ENCODE measurements at regions not wholly inside any gene's neighbourhood (a gene's known extent, or its start where the extent isn't known, plus 50 kb on each side); places are given as distances from the start of the nearest gene placed in this dataset.
"Not testable (repeated sequence)": the region's sequence is repeated elsewhere in the genome, so short reads cannot be mapped to it uniquely, and the experiment has no call there.

DNA sequence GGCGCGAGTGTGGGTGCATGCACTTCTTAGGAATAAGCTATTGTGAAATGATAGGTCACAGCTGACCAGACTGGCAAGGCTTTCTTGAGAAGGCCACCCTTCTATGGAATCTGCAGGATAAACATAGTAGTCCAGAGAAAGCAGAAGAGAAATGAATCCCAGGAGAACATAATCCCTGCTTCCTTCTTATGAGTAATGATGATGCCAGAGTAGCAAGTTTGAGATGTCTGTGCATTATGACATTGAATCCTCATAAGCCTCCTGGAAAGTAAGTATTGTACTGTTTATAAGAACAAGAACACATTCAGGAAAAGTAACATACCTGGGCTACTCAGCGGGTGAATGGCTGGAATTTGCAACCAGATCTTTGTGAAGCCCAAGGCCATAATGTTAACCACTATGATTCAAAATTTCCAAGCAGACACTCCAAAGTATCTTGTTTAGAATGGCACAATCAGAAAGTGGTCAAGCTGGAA is 272.1 kb upstream of the HS3ST1 start:
- DNase-seq (ENCODE audit: low spot score), result no peak

- DNase-seq (ENCODE audit: low spot score), result no peak
These were observed 270.3 kb upstream of the HS3ST1 start for GRCh38 chr4:11698846-11699590.

DNA sequence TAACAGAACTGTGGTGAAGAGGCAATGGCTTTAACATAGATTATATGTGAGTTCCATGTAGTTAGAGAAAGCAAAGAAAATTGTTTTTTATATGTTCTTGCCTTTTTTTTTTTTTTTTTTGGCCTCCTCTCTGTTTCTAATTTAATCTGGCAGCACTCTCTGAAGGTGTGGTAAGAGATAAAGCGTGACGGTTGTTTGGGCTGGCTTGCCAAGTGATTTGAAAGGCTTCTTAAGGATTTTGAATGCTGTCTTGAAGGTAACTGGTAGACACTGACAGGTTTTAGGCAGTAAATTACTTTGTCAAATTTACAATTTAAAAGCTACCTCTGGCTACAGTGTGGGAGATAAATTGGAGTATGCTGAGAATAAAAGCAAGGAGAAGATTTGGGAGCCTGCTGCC is 269.3 kb upstream of the HS3ST1 start:
- no peak for DNase-seq (ENCODE audit: low spot score)

DNA sequence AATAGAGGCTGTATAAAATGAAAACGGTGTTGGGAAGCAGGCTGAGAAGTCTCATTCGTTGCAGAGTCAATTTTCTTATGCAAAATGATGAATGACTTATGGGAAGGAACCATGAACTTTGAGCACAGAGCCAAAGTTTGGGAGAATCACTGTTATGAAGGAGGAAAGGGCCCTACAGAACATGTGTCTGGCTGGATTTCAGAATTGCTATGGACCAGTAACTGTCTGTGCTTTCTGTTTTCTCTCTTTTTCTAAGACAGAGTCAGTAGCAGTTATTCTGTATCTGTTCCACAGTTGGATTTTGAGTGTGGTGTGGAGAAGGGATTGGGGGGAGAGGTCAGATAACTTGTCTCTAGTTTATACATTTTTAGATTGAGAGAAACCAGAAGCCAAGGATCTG is 265.0 kb upstream of the HS3ST1 start:
- DNase-seq (ENCODE audit: low spot score), result no peak

DNA sequence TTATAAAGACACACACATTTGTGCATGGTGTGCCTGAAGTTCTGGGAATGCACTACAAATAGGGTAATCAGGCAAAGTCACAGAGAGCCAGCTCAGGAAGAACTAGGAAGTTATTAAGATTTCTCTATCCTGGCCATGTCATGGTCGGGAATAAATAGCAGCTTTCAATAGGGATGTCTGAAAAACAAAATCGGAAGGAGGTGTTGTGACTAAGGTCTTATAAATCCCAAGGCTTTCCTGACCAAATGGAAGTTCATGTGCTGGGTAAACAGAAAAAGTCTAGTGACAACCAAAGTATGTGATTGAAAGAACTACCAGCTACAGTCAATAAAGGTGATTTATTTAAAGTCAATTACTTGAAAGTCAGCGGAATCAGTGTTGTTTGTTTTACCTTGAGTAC is 262.5 kb upstream of the HS3ST1 start:
- DNase-seq (ENCODE audit: low spot score), result no peak

DNA sequence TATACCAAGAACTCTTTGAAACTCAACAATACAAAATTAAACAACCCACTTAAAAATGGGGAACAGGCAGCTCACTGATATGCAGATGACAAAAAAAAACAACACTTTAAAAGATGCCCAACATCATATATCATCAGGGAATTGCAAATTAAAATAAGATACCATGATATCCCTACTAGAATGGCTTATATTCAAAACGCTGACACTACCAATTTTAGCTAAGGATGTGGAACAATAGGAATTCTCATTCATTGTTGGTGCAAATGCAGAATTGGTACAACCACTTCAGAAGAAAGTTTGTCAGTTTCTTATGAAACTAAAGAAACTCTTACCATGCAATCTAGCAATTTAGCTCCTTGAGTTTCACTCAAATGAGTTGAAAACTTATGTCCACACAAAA is 259.0 kb upstream of the HS3ST1 start:
- no peak for DNase-seq (ENCODE audit: low spot score)

GRCh38 chr4:11685481-11685880 is 256.8 kb upstream of the HS3ST1 start:
- no peak for DNase-seq (ENCODE audit: low spot score)

- DNase-seq (ENCODE audit: low spot score), result no peak
These were observed 246.5 kb upstream of the HS3ST1 start for GRCh38 chr4:11675051-11675800.

DNA sequence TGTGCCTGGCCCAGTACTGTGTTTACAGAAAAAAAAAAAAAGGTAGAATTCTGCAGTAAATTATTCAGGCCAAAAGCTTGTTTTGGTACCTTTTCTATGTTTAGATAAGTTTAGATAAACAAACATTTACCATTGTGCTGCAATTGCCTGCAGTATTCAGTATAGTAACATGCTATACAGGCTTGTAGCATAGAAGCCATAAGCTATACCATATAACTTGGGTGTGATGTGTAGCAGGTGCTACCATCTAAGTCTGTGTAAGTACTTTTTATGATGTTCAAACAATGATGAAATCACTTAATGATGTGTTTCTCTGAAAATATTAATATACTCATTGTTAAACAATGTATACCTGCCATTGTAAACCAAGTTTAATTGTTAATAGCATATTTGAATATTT is 241.6 kb upstream of the HS3ST1 start:
- DNase-seq (ENCODE audit: low spot score), result no peak

GRCh38 chr4:11669156-11669555 is 240.5 kb upstream of the HS3ST1 start:
- no peak for DNase-seq (ENCODE audit: low spot score)

- DNase-seq (ENCODE audit: low spot score), result no peak
These were observed 234.4 kb upstream of the HS3ST1 start for GRCh38 chr4:11663114-11663513.

DNA sequence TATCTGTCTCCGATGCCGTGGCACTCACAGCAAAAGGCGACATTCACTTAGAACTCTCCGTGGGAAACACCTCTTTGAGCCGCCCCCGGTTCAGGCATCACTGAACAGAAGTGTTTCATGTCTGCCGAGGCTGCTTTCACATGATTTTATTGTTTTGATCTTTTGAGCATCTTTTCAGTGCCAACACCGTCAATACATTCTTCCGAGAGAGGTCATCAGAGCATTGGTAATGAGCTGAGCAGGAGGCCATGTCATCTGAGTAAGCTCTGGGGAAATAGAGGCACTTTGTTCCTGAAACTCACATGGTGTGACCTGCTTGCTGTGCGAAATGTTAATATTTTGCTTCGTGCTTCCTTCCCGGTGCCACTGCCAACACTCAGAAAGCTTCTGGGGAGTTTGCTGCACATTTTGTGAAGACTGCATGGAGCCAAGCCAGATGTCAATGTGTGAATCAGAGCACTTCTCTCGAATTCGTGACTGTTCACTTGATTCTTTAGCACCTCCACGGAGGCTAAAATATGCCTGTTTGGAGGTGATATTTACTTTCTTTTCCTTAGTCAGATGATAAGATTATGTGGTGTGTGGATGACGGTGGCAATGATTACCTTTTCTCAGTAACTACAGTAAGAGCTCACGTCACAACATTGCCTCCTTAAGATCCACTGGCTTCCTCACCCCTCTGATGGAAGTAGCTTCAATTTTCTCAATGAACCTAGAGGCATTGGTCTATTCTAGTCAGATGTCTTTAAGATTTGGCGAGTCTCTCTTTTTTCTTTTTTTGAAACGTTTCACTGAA is 222.3 kb upstream of the HS3ST1 start:
- no peak for DNase-seq (ENCODE audit: low spot score)

DNA sequence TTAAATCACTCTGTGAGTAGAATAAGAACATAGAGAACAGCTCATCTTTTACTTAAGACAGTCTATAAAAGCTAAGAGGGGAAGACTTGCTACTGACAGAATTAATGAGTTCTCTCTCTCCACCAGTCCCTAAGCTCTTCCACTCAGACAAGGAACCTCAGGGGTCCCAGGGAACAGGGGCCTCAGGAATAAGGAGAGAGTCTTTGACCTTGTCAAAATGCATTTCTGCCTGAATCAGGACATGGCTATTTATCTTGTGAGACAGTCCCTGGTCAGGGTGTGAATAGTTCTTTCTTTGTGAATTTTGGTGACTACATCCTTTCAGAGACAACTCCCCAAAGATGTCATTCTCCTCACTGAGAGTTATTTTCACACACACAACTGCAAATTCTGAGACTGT is 218.7 kb upstream of the HS3ST1 start:
- DNase-seq (ENCODE audit: low spot score), result no peak

DNA sequence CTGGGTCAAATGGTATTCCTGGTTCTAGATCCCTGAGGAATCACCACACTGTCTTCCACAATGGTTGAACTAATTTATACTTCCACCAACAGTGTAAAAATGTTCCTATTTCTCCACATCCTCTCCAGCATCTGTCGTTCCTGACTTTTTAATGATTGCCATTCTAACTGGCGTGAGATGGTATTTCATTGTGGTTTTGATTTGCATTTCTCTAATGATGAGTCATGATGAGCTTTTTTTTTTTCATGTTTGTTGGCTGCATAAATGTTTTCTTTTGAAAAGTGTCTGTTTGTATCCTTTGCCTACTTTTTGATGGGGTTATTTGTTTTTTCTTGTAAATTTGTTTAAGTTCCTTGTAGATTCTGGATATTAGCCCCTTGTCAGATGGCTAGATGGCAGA is 214.4 kb upstream of the HS3ST1 start:
- not testable (repeated sequence) for DNase-seq (ENCODE audit: low spot score)

DNA sequence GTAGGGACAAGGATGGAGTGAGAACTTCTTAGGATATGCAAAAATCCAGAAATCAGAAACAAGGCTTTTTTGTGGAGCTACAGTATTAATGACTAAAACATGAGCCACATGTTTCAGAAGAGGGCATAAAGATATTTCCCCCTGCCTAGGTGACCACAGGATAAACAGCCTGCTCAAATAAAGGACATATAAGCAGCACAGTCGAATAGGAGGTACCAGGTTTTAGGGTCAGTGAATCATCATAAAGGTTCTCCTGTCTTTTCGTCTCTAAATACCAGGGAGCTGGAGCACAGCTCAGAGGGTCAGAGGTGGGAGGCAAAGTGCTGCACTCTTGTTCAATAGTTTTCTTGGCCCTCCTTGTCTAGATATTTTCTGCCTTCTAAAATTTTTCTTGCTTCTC is 211.9 kb upstream of the HS3ST1 start:
- no peak for DNase-seq (ENCODE audit: low spot score)

GRCh38 chr4:11636551-11636950 is 207.9 kb upstream of the HS3ST1 start:
- DNase-seq (ENCODE audit: low spot score), result no peak

DNA sequence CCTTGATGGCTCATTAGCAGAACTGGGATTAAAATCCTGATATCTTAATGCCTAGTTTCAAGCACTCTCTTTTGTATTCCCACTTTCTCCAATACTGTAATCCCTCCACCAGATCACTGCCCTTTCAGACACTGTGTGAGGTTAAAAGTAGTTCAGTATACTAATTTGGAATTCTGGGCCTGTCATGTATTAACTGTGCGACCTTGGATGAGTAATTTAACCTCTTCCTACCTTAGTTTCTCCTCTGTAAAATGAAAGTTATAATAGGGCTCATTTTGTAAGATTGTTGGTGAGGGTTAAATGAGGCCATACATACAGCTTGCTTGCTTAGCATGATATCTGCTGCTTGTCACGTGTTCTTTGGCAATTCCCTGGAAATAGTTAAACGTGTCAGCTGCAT is 207.3 kb upstream of the HS3ST1 start:
- DNase-seq (ENCODE audit: low spot score), result no peak

- no peak for DNase-seq (ENCODE audit: low spot score)
These were observed 206.6 kb upstream of the HS3ST1 start for GRCh38 chr4:11635342-11635741.

DNA sequence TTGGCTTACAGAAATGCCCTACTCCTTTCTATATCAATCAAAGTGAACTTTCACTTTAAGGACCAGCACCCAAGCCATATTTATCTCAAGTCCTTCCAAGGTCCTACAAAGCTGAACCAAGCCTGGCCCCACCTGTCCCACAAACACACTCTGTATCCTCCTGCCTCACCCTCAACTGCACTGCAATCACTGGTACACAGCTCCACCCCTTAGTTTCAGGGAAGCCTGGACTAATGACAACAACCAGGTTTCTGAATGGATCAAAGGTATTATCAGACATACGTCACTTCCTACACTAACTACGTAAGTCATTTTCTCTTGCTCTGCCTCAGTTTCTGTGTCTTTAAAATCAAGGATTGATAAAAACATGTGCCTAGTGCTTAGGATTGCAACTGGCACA is 205.6 kb upstream of the HS3ST1 start:
- no peak for DNase-seq (ENCODE audit: low spot score)

GRCh38 chr4:11633430-11633829 is 204.7 kb upstream of the HS3ST1 start:
- DNase-seq (ENCODE audit: low spot score), result no peak

DNA sequence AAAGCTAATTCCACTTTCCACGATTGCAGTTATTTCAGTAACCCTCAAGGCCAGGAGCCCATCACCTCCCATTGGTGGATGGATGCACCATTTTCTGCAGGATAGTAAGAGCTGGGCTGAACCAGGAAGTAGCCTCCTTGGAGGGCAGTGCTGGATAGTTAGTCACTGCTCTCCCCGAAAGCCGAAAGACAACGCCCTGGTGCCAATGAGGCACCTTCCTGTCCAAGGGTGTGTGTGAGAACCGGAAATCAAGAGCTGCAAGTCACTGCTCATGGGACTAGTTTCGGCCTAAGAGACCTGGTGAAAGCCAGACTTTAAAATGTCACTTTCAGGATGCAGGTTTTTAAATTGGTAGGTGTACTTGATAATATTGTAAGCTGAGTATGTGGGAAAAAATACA is 203.8 kb upstream of the HS3ST1 start:
- no peak for DNase-seq (ENCODE audit: low spot score)

DNA sequence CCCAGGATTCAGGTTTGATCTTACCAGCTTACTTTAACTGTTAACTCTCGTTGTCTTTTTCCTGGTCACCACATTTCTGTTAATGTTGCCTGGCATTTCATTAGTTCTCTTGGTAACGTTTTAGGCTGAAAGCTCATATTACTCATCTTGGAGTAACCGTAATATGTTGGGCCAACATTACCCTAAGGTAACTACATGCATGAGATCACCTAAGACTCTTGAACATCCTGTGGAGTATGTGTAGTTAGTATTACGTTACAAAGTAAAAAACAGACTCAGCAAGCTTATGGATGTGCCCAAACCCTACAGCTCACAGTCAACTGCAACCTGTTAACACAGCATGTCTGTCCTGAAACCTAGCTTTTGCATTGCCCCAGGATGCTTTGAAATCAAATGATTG is 203.3 kb upstream of the HS3ST1 start:
- DNase-seq (ENCODE audit: low spot score), result no peak

GRCh38 chr4:11631416-11631815 is 202.7 kb upstream of the HS3ST1 start:
- DNase-seq (ENCODE audit: low spot score), result no peak
